CD4-positive, alpha-beta memory T cell (primary cell): ENCODE measurements at regions not wholly inside any gene's neighbourhood (a gene's known extent, or its start where the extent isn't known, plus 50 kb on each side); places are given as distances from the start of the nearest gene placed in this dataset.
"Not testable (repeated sequence)": the region's sequence is repeated elsewhere in the genome, so short reads cannot be mapped to it uniquely, and the experiment has no call there.

Source experiments
- CTCF ChIA-PET: fragments of 350-600 bp; sonication (Branson Sonifier 250); formaldehyde crosslinking; loops from one replicate; lab custom pipeline; 2021; ENCODE audit warnings: inconsistent platforms; ENCODE audit not compliant: partially characterized antibody; lab: Charles Lee
- POLR2A ChIA-PET: fragments of 350-600 bp; sonication (Branson Sonifier 250); formaldehyde crosslinking; loops from one replicate; lab custom pipeline; 2021; ENCODE audit not compliant: partially characterized antibody; lab: Charles Lee
- DNase-seq, 5 donors: peaks; one replicate each; pipeline versions ENCODE4 v3.0.0 to v3.0.0-alpha.2; 2020 to 2022; ENCODE audit warnings: mixed read lengths in 1 of 5
- H3K27ac ChIP-seq: one replicate; pipeline ENCODE4 v1.7.0; 2013; ENCODE audit warnings: low read depth, low read length
- H3K27me3 ChIP-seq: 2 replicates; pipeline ENCODE4 v1.7.0; 2013; ENCODE audit warnings: mild to moderate bottlenecking, low read length, moderate library complexity; ENCODE audit not compliant: insufficient read depth
- H3K36me3 ChIP-seq: 2 replicates; pipeline ENCODE4 v1.7.0; 2013; ENCODE audit warnings: mild to moderate bottlenecking, low read length, moderate library complexity; ENCODE audit not compliant: insufficient read depth
- H3K4me1 ChIP-seq: 2 replicates; pipeline ENCODE4 v1.7.0; 2013; ENCODE audit warnings: mild to moderate bottlenecking, low read length, moderate library complexity; ENCODE audit not compliant: insufficient read depth
- H3K4me3 ChIP-seq, 2 donors: one replicate each; pipeline ENCODE4 v1.7.0; 2013; ENCODE audit warnings: low read length in 2 of 2, mild to moderate bottlenecking in 1 of 2
- H3K9me3 ChIP-seq, 2 donors: one replicate each; pipeline ENCODE4 v1.7.0; 2013; ENCODE audit warnings: low read length in 2 of 2, control low read depth in 1 of 2; ENCODE audit not compliant: control insufficient read depth in 1 of 2
- H3K27ac Mint-ChIP-seq, 7 donors: one replicate each; pipeline ENCODE4 v1.8.0; 2020 to 2021; ENCODE audit warnings: mixed read lengths in 7 of 7, mild to moderate bottlenecking in 6 of 7, inconsistent platforms in 3 of 7, moderate library complexity in 3 of 7
- H3K27me3 Mint-ChIP-seq, 2 donors: one replicate each; pipeline ENCODE4 v1.8.0; 2020 to 2021; ENCODE audit warnings: mixed read lengths in 2 of 2
- H3K36me3 Mint-ChIP-seq, 2 donors: one replicate each; pipeline ENCODE4 v1.8.0; 2020 to 2021; ENCODE audit warnings: mixed read lengths in 2 of 2, inconsistent platforms in 1 of 2, mild to moderate bottlenecking in 1 of 2
- H3K4me1 Mint-ChIP-seq, 4 donors: one replicate each; pipeline ENCODE4 v1.8.0; 2020 to 2021; ENCODE audit warnings: mixed read lengths in 4 of 4, mild to moderate bottlenecking in 1 of 4
- H3K4me3 Mint-ChIP-seq, 8 donors: one replicate each; pipeline ENCODE4 v1.8.0; 2020 to 2021; ENCODE audit warnings: mixed read lengths in 8 of 8, mild to moderate bottlenecking in 7 of 8, moderate library complexity in 6 of 8, inconsistent platforms in 3 of 8
- H3K9me3 Mint-ChIP-seq, 8 donors: one replicate each; pipeline ENCODE4 v1.8.0; 2020 to 2021; ENCODE audit warnings: mixed read lengths in 8 of 8, mild to moderate bottlenecking in 5 of 8, inconsistent platforms in 3 of 8, moderate library complexity in 1 of 8
- intact Hi-C: fragments of 100-400 bp; cut with micrococcal nuclease; formaldehyde crosslinking; loops from one replicate; pipeline ENCODE4 v1.15.1; 2023

- H3K4me1 Mint-ChIP-seq = no peaks in the 10 kb centered on the region
- Histone ChIP-seq H3K9me3 (no peaks in the 10 kb centered on the region), H3K4me3 (no peak overlapping the region), H3K4me1 (no peaks in the 10 kb centered on the region), H3K36me3 (no peaks in the 10 kb centered on the region), H3K27ac (no peak overlapping the region), H3K27me3 (no peaks in the 10 kb centered on the region)
- no peak overlapping the region for H3K4me3 Mint-ChIP-seq
- no peak for DNase-seq
- H3K36me3 Mint-ChIP-seq = peaks cover 7 to 18% of the 10 kb centered on the region in 2 donors
- intact Hi-C loops = no loop called here
- POLR2A ChIA-PET = no interaction called here
- peaks cover 2 to 44% (median 27%) of the 10 kb centered on the region in 8 donors for H3K9me3 Mint-ChIP-seq
- H3K27me3 Mint-ChIP-seq = no peaks in the 10 kb centered on the region
- CTCF ChIA-PET = no interaction called here
- no peak overlapping the region for H3K27ac Mint-ChIP-seq
Measured at GRCh38 chr3:20458994-20459716, 273.1 kb upstream of the SGO1 start.

GRCh38 chr3:20456511-20456910 is 270.5 kb upstream of the SGO1 start:
- no peak overlapping the region for H3K27ac Mint-ChIP-seq
- CTCF ChIA-PET = no interaction called here
- H3K27me3 Mint-ChIP-seq = no peaks in the 10 kb centered on the region

GRCh38 chr3:20451170-20451569 is 265.2 kb upstream of the SGO1 start:
- Histone ChIP-seq H3K27ac (no peak overlapping the region), H3K4me3 (no peak overlapping the region), H3K9me3 (no peaks in the 10 kb centered on the region), H3K27me3 (no peaks in the 10 kb centered on the region), H3K36me3 (no peaks in the 10 kb centered on the region), H3K4me1 (no peaks in the 10 kb centered on the region)
- H3K9me3 Mint-ChIP-seq = peaks cover 0 to 24% (median 13%) of the 10 kb centered on the region in 8 donors
- intact Hi-C loops = no loop called here
- H3K27ac Mint-ChIP-seq = no peak overlapping the region
- CTCF ChIA-PET = no interaction called here
- H3K36me3 Mint-ChIP-seq = peaks cover 0 to 7% of the 10 kb centered on the region in 2 donors
- H3K27me3 Mint-ChIP-seq = no peaks in the 10 kb centered on the region
- no peak overlapping the region for H3K4me3 Mint-ChIP-seq
- no peak for DNase-seq
- no peaks in the 10 kb centered on the region for H3K4me1 Mint-ChIP-seq
- POLR2A ChIA-PET = no interaction called here

More at GRCh38 chr3:20456511-20456910, 270.5 kb upstream of the SGO1 start:
- Histone ChIP-seq H3K27me3 (no peaks in the 10 kb centered on the region), H3K27ac (no peak overlapping the region), H3K36me3 (no peaks in the 10 kb centered on the region), H3K4me3 (no peak overlapping the region), H3K4me1 (no peaks in the 10 kb centered on the region), H3K9me3 (no peaks in the 10 kb centered on the region)
- POLR2A ChIA-PET = no interaction called here
- H3K4me3 Mint-ChIP-seq = no peak overlapping the region
- peaks cover 2 to 52% (median 29%) of the 10 kb centered on the region in 8 donors for H3K9me3 Mint-ChIP-seq
- intact Hi-C loops = no loop called here
- peaks cover 7 to 25% of the 10 kb centered on the region in 2 donors for H3K36me3 Mint-ChIP-seq
- DNase-seq = no peak
- no peaks in the 10 kb centered on the region for H3K4me1 Mint-ChIP-seq

- Mint-ChIP-seq H3K4me3 (no peak overlapping the region), H3K27ac (no peak overlapping the region), H3K4me1 (no peaks in the 10 kb centered on the region), H3K9me3 (peaks cover 0 to 24% (median 11%) of the 10 kb centered on the region in 8 donors), H3K27me3 (no peaks in the 10 kb centered on the region), H3K36me3 (peaks cover 0 to 7% of the 10 kb centered on the region in 2 donors)
- Histone ChIP-seq H3K4me3 (no peak overlapping the region), H3K36me3 (no peaks in the 10 kb centered on the region), H3K27ac (no peak overlapping the region), H3K27me3 (no peaks in the 10 kb centered on the region), H3K9me3 (no peaks in the 10 kb centered on the region), H3K4me1 (no peaks in the 10 kb centered on the region)
- CTCF ChIA-PET = no interaction called here
- DNase-seq = no peak
- POLR2A ChIA-PET = no interaction called here
- intact Hi-C loops = no loop called here
Measured at GRCh38 chr3:20450611-20451010, 264.6 kb upstream of the SGO1 start.

GRCh38 chr3:20442846-20443245 is 256.8 kb upstream of the SGO1 start:
- no peaks in the 10 kb centered on the region for H3K36me3 ChIP-seq
- H3K27me3 ChIP-seq = no peaks in the 10 kb centered on the region
- ChIA-PET POLR2A (no interaction called here), CTCF (no interaction called here)
- Mint-ChIP-seq H3K27ac (no peak overlapping the region), H3K36me3 (peaks cover 1 to 6% of the 10 kb centered on the region in 2 donors), H3K4me3 (no peak overlapping the region), H3K4me1 (no peaks in the 10 kb centered on the region), H3K9me3 (peaks cover 3 to 39% (median 9%) of the 10 kb centered on the region in 8 donors), H3K27me3 (no peaks in the 10 kb centered on the region)
- no peak for DNase-seq
- H3K4me1 ChIP-seq = no peaks in the 10 kb centered on the region
- intact Hi-C loops = no loop called here
- H3K27ac ChIP-seq = no peak overlapping the region
- no peaks in the 10 kb centered on the region for H3K9me3 ChIP-seq
- no peak overlapping the region for H3K4me3 ChIP-seq

- H3K4me3 ChIP-seq, H3K4me1 Mint-ChIP-seq, H3K9me3 ChIP-seq, H3K4me1 ChIP-seq, H3K27me3 Mint-ChIP-seq, POLR2A ChIA-PET, H3K4me3 Mint-ChIP-seq, H3K27ac Mint-ChIP-seq, DNase-seq, H3K36me3 ChIP-seq, H3K27me3 ChIP-seq, H3K27ac ChIP-seq, intact Hi-C loops, CTCF ChIA-PET: not testable (repeated sequence)
- peaks cover 8 to 25% of the 10 kb centered on the region in 2 donors for H3K36me3 Mint-ChIP-seq
- H3K9me3 Mint-ChIP-seq = peaks cover 2 to 45% (median 35%) of the 10 kb centered on the region in 8 donors
Measured at GRCh38 chr3:20427268-20427667, 241.3 kb upstream of the SGO1 start.

GRCh38 chr3:20425138-20425537 is 239.1 kb upstream of the SGO1 start:
- H3K4me1 ChIP-seq = no peaks in the 10 kb centered on the region
- peaks cover 0 to 13% of the 10 kb centered on the region in 2 donors for H3K36me3 Mint-ChIP-seq
- peaks cover 0 to 31% (median 20%) of the 10 kb centered on the region in 8 donors for H3K9me3 Mint-ChIP-seq
- no peaks in the 10 kb centered on the region for H3K27me3 ChIP-seq
- no peaks in the 10 kb centered on the region for H3K27me3 Mint-ChIP-seq
- intact Hi-C loops = no loop called here
- H3K27ac Mint-ChIP-seq = no peak overlapping the region
- H3K27ac ChIP-seq = no peak overlapping the region
- no peak overlapping the region for H3K4me3 Mint-ChIP-seq
- H3K4me3 ChIP-seq = no peak overlapping the region
- POLR2A ChIA-PET = no interaction called here
- no peaks in the 10 kb centered on the region for H3K9me3 ChIP-seq
- no peaks in the 10 kb centered on the region for H3K36me3 ChIP-seq
- no peak for DNase-seq
- CTCF ChIA-PET = no interaction called here
- H3K4me1 Mint-ChIP-seq = no peaks in the 10 kb centered on the region
